ENCODE measurements at regions not wholly inside any gene's neighbourhood (a gene's known extent, or its start where the extent isn't known, plus 50 kb on each side); places are given as distances from the start of the nearest gene placed in this dataset.
"Not testable (repeated sequence)": the region's sequence is repeated elsewhere in the genome, so short reads cannot be mapped to it uniquely, and the experiment has no call there.

- DNase-seq (ENCODE audit: low spot score): no peak
- no peak overlapping the region for H3K27ac ChIP-seq
- TF ChIP-seq CTCF (conservative IDR thresholded peaks at IDR 0.05; ENCODE audit: low read depth): no peak
- ChIA-PET CTCF (no interaction called here), POLR2A (ENCODE audit: low non-redundant PET) (no interaction called here)
These were observed 352.7 kb downstream of the NKX6-1 start for GRCh38 chr4:84146300-84146959.

- DNase-seq (ENCODE audit: low spot score): no peak
- no peak overlapping the region for H3K27ac ChIP-seq
- TF ChIP-seq CTCF (conservative IDR thresholded peaks at IDR 0.05; ENCODE audit: low read depth): no peak
- ChIA-PET POLR2A (ENCODE audit: low non-redundant PET) (no interaction called here), CTCF (interaction anchor here (0.7 kb wide), 1 partner anchor 372 kb away, joined by 3 read pairs; no protein-coding TSS in a partner anchor)
These were observed 353.9 kb downstream of the NKX6-1 start for GRCh38 chr4:84145176-84145575.

GRCh38 chr4:84126911-84127310, 372.2 kb downstream of the NKX6-1 start:
- CTCF ChIA-PET; POLR2A ChIA-PET (ENCODE audit: low non-redundant PET); DNase-seq (ENCODE audit: low spot score): not testable (repeated sequence)
- peak overlapping the region; percentile 62 for H3K27ac ChIP-seq

- peak overlapping the region; percentile 62 for H3K27ac ChIP-seq
- ChIA-PET CTCF (no interaction called here), POLR2A (ENCODE audit: low non-redundant PET) (no interaction called here)
These were observed 372.9 kb downstream of the NKX6-1 start for GRCh38 chr4:84126061-84126787.

GRCh38 chr4:84110040-84110439, 389.1 kb downstream of the NKX6-1 start:
- CTCF ChIA-PET: no interaction called here

More at GRCh38 chr4:84126061-84126787, 372.9 kb downstream of the NKX6-1 start:
- no peak for DNase-seq (ENCODE audit: low spot score)
- TF ChIP-seq CTCF (conservative IDR thresholded peaks at IDR 0.05; ENCODE audit: low read depth): no peak

GRCh38 chr4:84101653-84102625, 397.2 kb downstream of the NKX6-1 start:
- DNase-seq (ENCODE audit: low spot score); H3K27ac ChIP-seq; POLR2A ChIA-PET (ENCODE audit: low non-redundant PET); CTCF ChIA-PET: not testable (repeated sequence)

More at GRCh38 chr4:84110040-84110439, 389.1 kb downstream of the NKX6-1 start:
- H3K27ac ChIP-seq: no peak overlapping the region
- no peak for DNase-seq (ENCODE audit: low spot score)
- no peak for TF ChIP-seq CTCF (conservative IDR thresholded peaks at IDR 0.05; ENCODE audit: low read depth)
- POLR2A ChIA-PET (ENCODE audit: low non-redundant PET): no interaction called here

GRCh38 chr4:84100071-84100470, 399.0 kb downstream of the NKX6-1 start:
- no peak for DNase-seq (ENCODE audit: low spot score)

More at GRCh38 chr4:84100071-84100470, 399.0 kb downstream of the NKX6-1 start:
- no peak overlapping the region for H3K27ac ChIP-seq
- ChIA-PET POLR2A (ENCODE audit: low non-redundant PET) (no interaction called here), CTCF (no interaction called here)
- no peak for TF ChIP-seq CTCF (conservative IDR thresholded peaks at IDR 0.05; ENCODE audit: low read depth)
